Left cardiac atrium (tissue), 4 donors: ENCODE measurements at regions not wholly inside any gene's neighbourhood (a gene's known extent, or its start where the extent isn't known, plus 50 kb on each side); places are given as distances from the start of the nearest gene placed in this dataset.

Experiments used
- ATAC-seq, 2 donors: fragments of 200-7000 bp; cut with Tn5 transposase; one replicate each; pipeline ENCODE4 v1.9.1; 2020; ENCODE audit warnings: mild to moderate bottlenecking in 2 of 2, moderate library complexity in 2 of 2
- DNase-seq: peaks from one replicate; pipeline ENCODE4 v3.0.0-alpha.2; 2020
- intact Hi-C, 2 donors: fragments of 100-400 bp; cut with DNase I; formaldehyde crosslinking; loops; one replicate each; pipeline versions ENCODE4 v1.14.1 to v1.15.1; 2022 to 2023
- donor health status: DM: no; HTN: yes; CAD: no.
- donor health status: DM: no; HTN: yes; CAD: no; lungs with severe emphysema.
- donor health status: DM: yes; HTN: yes; CAD: no.
- donor health status: Dilated cardiomyopathy.

- intact Hi-C loops, result no loop called here
- ATAC-seq (no peak), DNase-seq (no peak)
Measured at GRCh38 chr21:37967036-37967435, 50.8 kb upstream of the KCNJ6 start.

- intact Hi-C loops, result no loop called here
- DNase-seq, result no peak
- no peak for ATAC-seq
Measured at GRCh38 chr21:37968744-37969143, 52.5 kb upstream of the KCNJ6 start.

GRCh38 chr21:37970548-37970947 is 54.3 kb upstream of the KCNJ6 start:
- DNase-seq, result no peak
- intact Hi-C loops, result no loop called here
- peak in 1 of 2 donors; percentile 88 for ATAC-seq

GRCh38 chr21:37971390-37971950 is 55.2 kb upstream of the KCNJ6 start:
- ATAC-seq (no peak), DNase-seq (no peak)
- intact Hi-C loops, result no loop called here

- intact Hi-C loops, result no loop called here
- no peak for ATAC-seq
- DNase-seq, result no peak
Measured at GRCh38 chr21:37974081-37974480, 57.8 kb upstream of the KCNJ6 start.

GRCh38 chr21:37982496-37983318 is 66.5 kb upstream of the KCNJ6 start:
- intact Hi-C loops, result no loop called here
- ATAC-seq (no peak), DNase-seq (no peak)

DNA sequence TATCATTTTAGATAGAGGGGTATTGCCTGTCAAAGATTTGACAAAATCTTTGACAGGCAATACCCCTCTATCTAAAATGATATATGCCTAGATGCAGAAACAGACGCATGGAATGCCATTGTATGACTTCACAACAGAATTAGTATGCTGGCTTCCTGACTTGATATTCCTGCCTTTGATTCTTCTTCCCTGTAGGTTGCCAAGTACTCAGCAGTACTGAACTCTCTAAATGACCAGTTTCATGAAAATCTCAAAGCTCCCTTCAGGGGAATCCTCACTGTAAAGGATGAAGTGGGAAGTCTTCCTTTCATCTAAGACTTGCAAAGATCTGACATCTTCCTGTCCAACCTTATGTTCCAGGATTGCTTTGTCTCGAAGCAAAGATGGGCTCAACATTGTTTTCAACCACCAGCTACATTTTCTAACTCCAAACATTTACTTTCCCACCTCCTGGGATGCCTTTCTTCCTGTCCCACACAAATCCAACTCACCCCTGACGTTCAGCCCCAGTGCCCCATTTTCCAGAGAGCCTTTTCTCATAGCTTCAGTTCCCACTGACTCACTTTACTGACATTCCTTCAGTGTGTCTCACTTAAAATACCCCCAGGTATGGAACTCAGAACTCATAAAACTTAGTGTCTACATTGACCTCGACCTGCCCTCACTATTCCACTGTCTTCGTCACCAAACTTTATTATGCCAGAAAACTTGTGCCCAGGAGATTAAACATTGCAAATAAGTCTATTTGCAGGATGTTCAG is 67.3 kb upstream of the KCNJ6 start:
- intact Hi-C loops, result no loop called here
- DNase-seq (no peak), ATAC-seq (no peak)

- intact Hi-C loops, result no loop called here
- no peak for ATAC-seq
- DNase-seq, result no peak
Measured at GRCh38 chr21:37984416-37984815, 68.2 kb upstream of the KCNJ6 start.

DNA sequence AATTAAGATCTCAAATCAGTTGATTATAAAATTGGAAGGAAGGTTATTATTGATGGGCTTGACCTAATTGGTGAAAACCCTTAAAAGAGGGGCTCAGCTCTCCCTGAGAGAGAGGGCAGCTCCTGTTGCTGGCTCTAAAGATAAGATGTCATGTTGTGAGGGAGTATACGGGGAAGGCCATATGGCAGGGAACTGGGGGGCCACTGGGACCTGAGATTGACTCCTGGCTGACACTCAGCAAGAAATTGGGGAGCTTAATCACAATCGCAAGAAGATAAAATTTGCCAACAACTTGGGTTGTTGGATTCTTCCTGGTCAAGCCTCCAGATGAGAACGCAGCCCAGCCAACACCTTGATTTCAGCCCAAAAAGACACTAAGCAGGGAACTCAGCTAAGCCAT is 69.7 kb upstream of the KCNJ6 start:
- ATAC-seq, result no peak
- intact Hi-C loops, result no loop called here
- no peak for DNase-seq

GRCh38 chr21:37986751-37987399 is 70.6 kb upstream of the KCNJ6 start:
- ATAC-seq (no peak), DNase-seq (no peak)
- intact Hi-C loops, result no loop called here

DNA sequence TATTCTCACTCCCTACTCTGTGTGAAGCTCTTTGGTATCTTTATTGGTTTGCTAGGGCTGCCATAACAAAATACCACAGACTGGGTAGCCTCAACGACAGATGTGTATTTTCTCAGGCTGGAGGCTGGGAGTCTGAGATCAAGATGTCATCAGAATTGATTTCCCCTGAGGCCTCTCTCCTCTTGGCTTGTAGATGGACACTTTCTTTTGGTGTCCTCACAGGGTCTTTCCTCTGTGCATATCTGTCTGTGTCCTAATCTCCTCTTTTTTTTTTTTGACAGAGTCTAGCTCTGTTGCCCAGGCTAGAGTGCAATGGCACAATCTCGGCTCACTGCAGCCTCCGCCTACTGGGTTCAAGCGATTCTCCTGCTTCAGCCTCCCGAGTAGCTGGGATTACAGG is 71.4 kb upstream of the KCNJ6 start:
- intact Hi-C loops, result no loop called here
- no peak for ATAC-seq

DNA sequence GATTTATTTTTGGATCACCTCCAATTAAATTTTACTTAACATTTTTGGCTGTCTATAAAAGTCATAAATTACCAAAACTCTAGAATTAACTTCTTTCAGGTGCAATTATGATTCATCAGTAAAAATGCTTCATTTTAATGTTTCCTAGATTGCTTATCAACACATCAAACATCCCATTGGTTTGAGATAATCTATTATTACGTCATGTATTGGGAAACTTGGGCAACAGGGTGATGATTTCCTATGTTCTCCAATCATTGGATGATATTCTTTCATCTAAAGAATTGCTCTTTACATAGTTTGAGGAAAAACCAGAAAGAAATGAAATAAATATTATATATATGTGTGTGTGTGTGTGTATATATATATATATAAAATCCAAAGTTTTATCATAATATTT is 76.8 kb upstream of the KCNJ6 start:
- DNase-seq (no peak), ATAC-seq (no peak)
- intact Hi-C loops, result no loop called here

More for the DNA sequence above, 71.4 kb upstream of the KCNJ6 start:
- DNase-seq, result no peak

DNA sequence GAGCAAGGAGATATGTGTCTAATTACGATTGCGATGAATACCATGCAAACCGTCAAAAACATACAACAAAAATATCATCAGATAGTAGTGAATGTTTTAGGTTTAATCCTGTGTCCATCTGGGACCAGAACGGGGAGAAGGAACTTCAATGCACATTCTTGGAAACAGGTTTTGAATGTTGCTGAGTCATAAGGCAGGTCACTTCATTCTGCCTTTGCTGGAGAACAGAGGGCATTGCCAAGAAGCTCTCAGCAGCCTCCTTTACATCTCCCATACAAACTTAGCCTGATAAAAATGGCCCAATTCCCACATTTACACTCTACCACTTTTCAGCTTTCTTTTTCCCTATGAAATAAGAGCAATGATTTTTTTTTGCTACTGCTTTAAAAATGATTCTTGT is 78.0 kb upstream of the KCNJ6 start:
- no peak for DNase-seq
- ATAC-seq, result peak in 1 of 2 donors; percentile 80
- intact Hi-C loops, result no loop called here

- DNase-seq, result no peak
- intact Hi-C loops, result no loop called here
- ATAC-seq, result no peak
Measured at GRCh38 chr21:38012672-38013071, 96.4 kb upstream of the KCNJ6 start.

- intact Hi-C loops, result no loop called here
- no peak for ATAC-seq
- DNase-seq, result no peak
Measured at GRCh38 chr21:38013741-38014140, 97.5 kb upstream of the KCNJ6 start.

DNA sequence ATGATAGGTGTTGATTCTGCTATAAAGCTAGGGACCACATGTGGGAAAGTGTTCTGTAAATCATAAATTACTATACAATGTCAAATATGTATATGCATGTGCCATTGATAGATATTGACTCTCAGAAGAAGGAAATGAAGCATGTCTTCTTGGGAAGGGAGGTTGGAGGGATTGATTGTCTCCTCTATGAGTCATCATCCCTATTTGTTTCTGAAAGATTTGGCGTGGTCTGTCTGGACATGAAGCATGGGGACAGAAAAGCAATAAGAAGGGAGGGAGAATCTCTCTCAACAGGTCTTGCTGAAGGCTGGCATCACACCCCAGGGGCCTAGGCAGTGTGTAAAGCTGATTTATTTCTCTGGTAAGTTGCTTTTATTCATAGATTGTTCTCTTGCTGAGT is 98.0 kb upstream of the KCNJ6 start:
- DNase-seq, result no peak
- intact Hi-C loops, result no loop called here
- ATAC-seq, result no peak

- no peak for DNase-seq
- peak in 1 of 2 donors; percentile 78 for ATAC-seq
- intact Hi-C loops, result no loop called here
Measured at GRCh38 chr21:38027901-38028498, 111.7 kb upstream of the KCNJ6 start.

DNA sequence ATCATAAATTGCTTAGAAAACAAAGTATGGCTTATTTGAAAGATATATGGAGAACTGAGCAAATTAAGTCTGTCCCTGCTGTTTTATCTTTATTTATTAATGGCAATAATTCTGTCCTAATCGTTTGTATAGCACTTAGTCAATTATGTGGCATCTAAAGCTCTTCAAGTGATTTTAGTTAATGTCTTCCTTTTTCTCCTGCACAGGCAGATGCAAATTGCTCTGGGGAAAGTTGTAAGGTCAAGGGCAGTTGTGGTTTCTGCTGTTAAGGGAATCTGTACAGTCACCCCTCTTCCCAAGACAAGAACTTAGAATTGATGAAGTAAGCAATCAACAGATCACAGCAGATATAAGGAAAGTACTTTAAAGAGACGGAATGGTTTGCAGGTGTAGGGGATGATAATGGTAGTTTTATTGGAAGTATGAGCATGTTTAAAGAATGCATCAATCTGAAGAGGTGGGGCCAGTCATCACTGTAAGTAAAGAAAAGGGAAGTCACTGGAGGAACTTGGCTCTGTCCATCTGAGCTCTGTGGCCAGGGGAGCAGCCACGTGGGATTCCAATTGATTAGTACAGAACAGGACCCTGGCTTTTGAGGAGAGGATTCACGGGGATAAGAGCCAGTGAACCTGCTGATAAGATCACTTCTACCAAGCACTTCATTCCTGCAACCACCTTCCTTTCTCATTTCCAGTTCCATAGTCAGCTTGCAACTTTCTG is 116.0 kb upstream of the KCNJ6 start:
- ATAC-seq, result no peak
- intact Hi-C loops, result no loop called here
- DNase-seq, result no peak

DNA sequence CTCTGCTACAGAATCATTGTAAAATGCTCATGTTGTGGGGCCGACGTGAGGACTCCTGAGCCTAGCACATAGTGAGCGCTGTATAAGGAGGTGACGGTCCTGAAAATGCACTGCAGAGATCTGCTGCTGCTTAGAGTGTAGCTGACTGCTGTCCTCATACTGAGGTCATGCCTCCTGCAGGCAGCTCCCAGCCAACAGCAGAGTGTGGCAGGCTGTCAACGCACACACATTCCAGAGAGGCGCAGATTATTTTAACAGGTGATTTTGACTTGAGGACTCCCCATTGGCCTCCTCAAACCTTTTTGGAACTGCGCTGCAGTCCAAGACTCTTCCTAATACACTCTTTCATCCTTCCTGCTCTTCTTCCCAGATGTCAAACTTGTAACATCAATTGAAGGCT is 119.8 kb upstream of the KCNJ6 start:
- DNase-seq (no peak), ATAC-seq (peak in 1 of 2 donors; percentile 39)
- intact Hi-C loops, result no loop called here
